KOPT-K1 (cell line): ENCODE measurements at regions not wholly inside any gene's neighbourhood (a gene's known extent, or its start where the extent isn't known, plus 50 kb on each side); places are given as distances from the start of the nearest gene placed in this dataset.
"Not testable (repeated sequence)": the region's sequence is repeated elsewhere in the genome, so short reads cannot be mapped to it uniquely, and the experiment has no call there.

Experiments used
- H3K27ac ChIP-seq: fragments of 200-600 bp; sonication (generic); 2 replicates; pipeline ENCODE4 v1.5.1; 2016; ENCODE audit warnings: antibody characterized with exemption, mild to moderate bottlenecking, low read depth, low read length; ENCODE audit not compliant: poor library complexity, severe bottlenecking
- H3K36me3 ChIP-seq: fragments of 200-600 bp; sonication (generic); 2 replicates; pipeline ENCODE4 v1.5.1; 2017; ENCODE audit warnings: antibody characterized with exemption, mild to moderate bottlenecking, low read length, moderate library complexity; ENCODE audit not compliant: insufficient read depth
- H3K9me3 ChIP-seq: fragments of 200-600 bp; sonication (generic); 2 replicates; pipeline ENCODE4 v1.5.1; 2017; ENCODE audit warnings: antibody characterized with exemption, low read length, mild to moderate bottlenecking; ENCODE audit not compliant: insufficient read depth, poor library complexity, severe bottlenecking

GRCh38 chr9:96057155-96057554 is 181.7 kb downstream of the ERCC6L2 start:
- peaks cover 7% of the 10 kb centered on the region for H3K9me3 ChIP-seq

GRCh38 chr9:96056226-96056625 is 180.7 kb downstream of the ERCC6L2 start:
- H3K27ac ChIP-seq: no peak overlapping the region
- no peaks in the 10 kb centered on the region for H3K36me3 ChIP-seq
- H3K9me3 ChIP-seq: peaks cover 7% of the 10 kb centered on the region

More at GRCh38 chr9:96057155-96057554, 181.7 kb downstream of the ERCC6L2 start:
- H3K27ac ChIP-seq: no peak overlapping the region
- H3K36me3 ChIP-seq: no peaks in the 10 kb centered on the region

GRCh38 chr9:96054248-96054647 is 178.8 kb downstream of the ERCC6L2 start:
- not testable (repeated sequence) for H3K27ac ChIP-seq, H3K9me3 ChIP-seq, H3K36me3 ChIP-seq

GRCh38 chr9:96052686-96053085 is 177.2 kb downstream of the ERCC6L2 start:
- Histone ChIP-seq H3K9me3 (peaks cover 7% of the 10 kb centered on the region), H3K27ac (no peak overlapping the region), H3K36me3 (no peaks in the 10 kb centered on the region)

- Histone ChIP-seq H3K36me3 (no peaks in the 10 kb centered on the region), H3K9me3 (peaks cover 7% of the 10 kb centered on the region), H3K27ac (no peak overlapping the region)
These were observed 175.9 kb downstream of the ERCC6L2 start for GRCh38 chr9:96051423-96051822.

GRCh38 chr9:96050861-96051155 is 175.3 kb downstream of the ERCC6L2 start:
- H3K9me3 ChIP-seq: peaks cover 7% of the 10 kb centered on the region
- H3K27ac ChIP-seq: no peak overlapping the region
- H3K36me3 ChIP-seq: no peaks in the 10 kb centered on the region

- H3K36me3 ChIP-seq: no peaks in the 10 kb centered on the region
- H3K27ac ChIP-seq: no peak overlapping the region
- peaks cover 7% of the 10 kb centered on the region for H3K9me3 ChIP-seq
These were observed 174.8 kb downstream of the ERCC6L2 start for GRCh38 chr9:96050048-96050860.

GRCh38 chr9:96048956-96049831 is 173.7 kb downstream of the ERCC6L2 start:
- H3K27ac ChIP-seq: no peak overlapping the region
- no peaks in the 10 kb centered on the region for H3K36me3 ChIP-seq
- H3K9me3 ChIP-seq: peaks cover 4% of the 10 kb centered on the region

GRCh38 chr9:96048104-96048955 is 172.8 kb downstream of the ERCC6L2 start:
- no peaks in the 10 kb centered on the region for H3K9me3 ChIP-seq
- H3K36me3 ChIP-seq: no peaks in the 10 kb centered on the region
- H3K27ac ChIP-seq: no peak overlapping the region

GRCh38 chr9:96047741-96048103 is 172.2 kb downstream of the ERCC6L2 start:
- Histone ChIP-seq H3K9me3 (no peaks in the 10 kb centered on the region), H3K36me3 (no peaks in the 10 kb centered on the region), H3K27ac (no peak overlapping the region)

- H3K36me3 ChIP-seq: no peaks in the 10 kb centered on the region
- no peaks in the 10 kb centered on the region for H3K9me3 ChIP-seq
- H3K27ac ChIP-seq: no peak overlapping the region
These were observed 171.7 kb downstream of the ERCC6L2 start for GRCh38 chr9:96047116-96047639.

GRCh38 chr9:96045811-96046210 is 170.3 kb downstream of the ERCC6L2 start:
- no peaks in the 10 kb centered on the region for H3K36me3 ChIP-seq
- no peaks in the 10 kb centered on the region for H3K9me3 ChIP-seq
- no peak overlapping the region for H3K27ac ChIP-seq

GRCh38 chr9:96044401-96044800 is 168.9 kb downstream of the ERCC6L2 start:
- Histone ChIP-seq H3K27ac (no peak overlapping the region), H3K9me3 (no peaks in the 10 kb centered on the region), H3K36me3 (no peaks in the 10 kb centered on the region)

- Histone ChIP-seq H3K36me3 (no peaks in the 10 kb centered on the region), H3K9me3 (peaks cover 7% of the 10 kb centered on the region), H3K27ac (no peak overlapping the region)
These were observed 165.3 kb downstream of the ERCC6L2 start for GRCh38 chr9:96040591-96041461.
